Renal cortex interstitium (tissue), 11 donors: ENCODE measurements at regions not wholly inside any gene's neighbourhood (a gene's known extent, or its start where the extent isn't known, plus 50 kb on each side); places are given as distances from the start of the nearest gene placed in this dataset.

Experiments
- DNase-seq, 11 donors: peaks; one replicate each; pipeline ENCODE4 v3.0.0-alpha.2; 2013; ENCODE audit warnings: low read depth in 9 of 11, low spot score in 4 of 11; ENCODE audit errors: extremely low read depth in 1 of 11

- no peak for DNase-seq
Measured at GRCh38 chr7:54330216-54330800, 211.9 kb upstream of the VSTM2A start.

GRCh38 chr7:54331311-54331710, 210.9 kb upstream of the VSTM2A start:
- DNase-seq, result no peak

GRCh38 chr7:54332301-54332700, 209.9 kb upstream of the VSTM2A start:
- DNase-seq, result no peak

- DNase-seq, result no peak
Measured at GRCh38 chr7:54333952-54334351, 208.2 kb upstream of the VSTM2A start.

- no peak for DNase-seq
Measured at GRCh38 chr7:54336800-54337199, 205.4 kb upstream of the VSTM2A start.

GRCh38 chr7:54337466-54337865, 204.7 kb upstream of the VSTM2A start:
- no peak for DNase-seq

- no peak for DNase-seq
Measured at GRCh38 chr7:54338319-54338718, 203.9 kb upstream of the VSTM2A start.

GRCh38 chr7:54339073-54339472, 203.1 kb upstream of the VSTM2A start:
- DNase-seq, result no peak

- no peak for DNase-seq
Measured at GRCh38 chr7:54342458-54342857, 199.7 kb upstream of the VSTM2A start.

GRCh38 chr7:54343511-54343910, 198.7 kb upstream of the VSTM2A start:
- DNase-seq, result no peak

GRCh38 chr7:54345746-54346145, 196.4 kb upstream of the VSTM2A start:
- no peak for DNase-seq

GRCh38 chr7:54349229-54349628, 192.9 kb upstream of the VSTM2A start:
- DNase-seq, result no peak

- DNase-seq, result no peak
Measured at GRCh38 chr7:54354436-54354835, 187.7 kb upstream of the VSTM2A start.

GRCh38 chr7:54355842-54356241, 186.3 kb upstream of the VSTM2A start:
- no peak for DNase-seq

GRCh38 chr7:54360075-54360840, 181.9 kb upstream of the VSTM2A start:
- no peak for DNase-seq

GRCh38 chr7:54390565-54390964, 151.6 kb upstream of the VSTM2A start:
- DNase-seq, result no peak

GRCh38 chr7:54392935-54393334, 149.2 kb upstream of the VSTM2A start:
- no peak for DNase-seq

- peak in 3 of 11 donors; percentile 8 to 26 (median 10) for DNase-seq
Measured at GRCh38 chr7:54394834-54395233, 147.3 kb upstream of the VSTM2A start.

- peak in 3 of 11 donors; percentile 0 to 18 (median 10) for DNase-seq
Measured at GRCh38 chr7:54397836-54398612, 144.2 kb upstream of the VSTM2A start.

- no peak for DNase-seq
Measured at GRCh38 chr7:54398863-54399262, 143.3 kb upstream of the VSTM2A start.
